DOHH2 (cell line): ENCODE measurements at regions not wholly inside any gene's neighbourhood (a gene's known extent, or its start where the extent isn't known, plus 50 kb on each side); places are given as distances from the start of the nearest gene placed in this dataset.

Experiments
- EZH2phosphoT487 ChIP-seq: fragments of 200-600 bp; sonication (generic); IDR thresholded peaks from 2 replicates; pipeline ENCODE4 v1.6.1; 2017; ENCODE audit warnings: borderline replicate concordance, mild to moderate bottlenecking, antibody characterized with exemption, low read length, moderate library complexity, mixed read lengths
- TF ChIP-seq, protein P1 (sequence below): fragments of 200-600 bp; sonication (generic); IDR thresholded peaks from one replicate; pipeline ENCODE4 v1.5.1; 2014; ENCODE audit warnings: antibody characterized with exemption, mild to moderate bottlenecking, low read depth, low read length; ENCODE audit not compliant: poor library complexity, severe bottlenecking

DNA sequence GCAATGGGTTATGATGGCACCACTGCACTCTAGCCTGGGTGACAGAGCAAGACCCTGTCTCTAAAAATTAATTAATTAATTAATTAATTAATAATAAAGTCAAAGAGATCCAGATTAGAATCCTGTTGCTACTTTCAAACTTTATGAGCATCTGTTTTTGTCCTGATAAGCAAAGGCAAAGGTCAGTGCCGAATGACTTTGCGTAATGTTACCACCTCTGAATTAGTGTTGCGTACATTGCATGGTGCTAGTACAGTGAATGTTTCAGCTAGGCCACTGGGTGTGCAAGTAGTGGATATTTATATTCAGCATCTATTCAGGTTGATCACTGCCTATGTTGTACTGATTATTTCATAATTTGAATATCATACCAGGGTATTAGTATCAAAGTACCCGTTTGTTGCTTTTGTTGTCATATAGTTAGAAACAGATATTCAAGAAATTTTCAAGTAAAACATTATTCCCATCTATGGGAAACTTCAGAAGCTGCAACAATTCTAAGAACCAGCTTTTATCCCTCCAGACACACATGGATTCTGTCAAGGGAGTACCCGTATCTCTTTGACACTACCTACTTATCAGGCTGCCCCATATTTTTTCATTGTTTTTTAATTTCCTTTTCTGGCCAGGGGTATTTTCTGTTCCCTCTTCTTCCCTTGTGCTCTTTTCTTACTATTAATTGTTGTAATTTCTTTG is 127.1 kb upstream of the GRM7 start:
- no peak for TF ChIP-seq EZH2phosphoT487
- TF ChIP-seq, protein P1, sequence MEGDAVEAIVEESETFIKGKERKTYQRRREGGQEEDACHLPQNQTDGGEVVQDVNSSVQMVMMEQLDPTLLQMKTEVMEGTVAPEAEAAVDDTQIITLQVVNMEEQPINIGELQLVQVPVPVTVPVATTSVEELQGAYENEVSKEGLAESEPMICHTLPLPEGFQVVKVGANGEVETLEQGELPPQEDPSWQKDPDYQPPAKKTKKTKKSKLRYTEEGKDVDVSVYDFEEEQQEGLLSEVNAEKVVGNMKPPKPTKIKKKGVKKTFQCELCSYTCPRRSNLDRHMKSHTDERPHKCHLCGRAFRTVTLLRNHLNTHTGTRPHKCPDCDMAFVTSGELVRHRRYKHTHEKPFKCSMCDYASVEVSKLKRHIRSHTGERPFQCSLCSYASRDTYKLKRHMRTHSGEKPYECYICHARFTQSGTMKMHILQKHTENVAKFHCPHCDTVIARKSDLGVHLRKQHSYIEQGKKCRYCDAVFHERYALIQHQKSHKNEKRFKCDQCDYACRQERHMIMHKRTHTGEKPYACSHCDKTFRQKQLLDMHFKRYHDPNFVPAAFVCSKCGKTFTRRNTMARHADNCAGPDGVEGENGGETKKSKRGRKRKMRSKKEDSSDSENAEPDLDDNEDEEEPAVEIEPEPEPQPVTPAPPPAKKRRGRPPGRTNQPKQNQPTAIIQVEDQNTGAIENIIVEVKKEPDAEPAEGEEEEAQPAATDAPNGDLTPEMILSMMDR, result no peak
